ENCODE measurements at regions not wholly inside any gene's neighbourhood (a gene's known extent, or its start where the extent isn't known, plus 50 kb on each side); places are given as distances from the start of the nearest gene placed in this dataset.

DNA sequence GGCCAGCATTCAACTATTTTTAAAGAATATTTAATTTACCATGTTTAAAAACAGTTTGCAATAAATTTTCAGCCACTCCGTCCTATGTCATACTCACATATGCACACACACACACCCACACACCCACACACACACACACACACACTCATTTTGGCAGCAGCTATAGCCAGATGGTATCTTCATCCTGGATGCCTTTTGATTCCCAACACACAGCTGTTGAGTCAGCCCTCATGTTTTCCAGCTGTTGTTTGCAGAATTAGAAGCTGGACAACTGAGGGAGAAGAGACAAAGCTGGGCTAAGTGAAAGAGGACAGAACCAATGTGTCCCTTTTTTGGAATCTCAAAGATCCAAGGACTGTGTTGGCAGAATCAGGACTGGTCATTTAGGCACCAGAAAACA lies 80.0 kb upstream of the EGLN3 start:
- H3K36me3 ChIP-seq (ENCODE audit: insufficient read depth, low read length) = no peaks in the 10 kb centered on the region
- H3K27me3 ChIP-seq (ENCODE audit: control insufficient read depth in 1 of 2, insufficient read depth in 2 of 2, low read length in 2 of 2) = no peaks in the 10 kb centered on the region
- ATAC-seq (ENCODE audit: poor library complexity) = no peak
- no peak overlapping the region for H3K27ac Mint-ChIP-seq
- no peaks in the 10 kb centered on the region for H3K9me3 ChIP-seq (ENCODE audit: control insufficient read depth in 1 of 2, insufficient read depth in 1 of 2, low read length in 2 of 2)
- no peak for DNase-seq
- POLR2A ChIA-PET = no interaction called here
- no peak overlapping the region for H3K27ac ChIP-seq (ENCODE audit: low read depth in 1 of 2, low read length in 2 of 2)
- intact Hi-C loops (cut with DNase I, micrococcal nuclease) = no loop called here
- no peaks in the 10 kb centered on the region for H3K4me1 Mint-ChIP-seq (ENCODE audit: low read depth)
- H3K4me3 ChIP-seq (ENCODE audit: low read length) = no peak overlapping the region
- peaks cover 2% of the 10 kb centered on the region for H3K4me1 ChIP-seq (ENCODE audit: insufficient read depth, low read length)
- no peaks in the 10 kb centered on the region for H3K9me3 Mint-ChIP-seq
- no peaks in the 10 kb centered on the region for H3K27me3 Mint-ChIP-seq
- TF ChIP-seq CTCF (IDR thresholded peaks at IDR 0.05) = no peak
- H3K4me3 Mint-ChIP-seq = no peak overlapping the region
- CTCF ChIA-PET = no interaction called here
- no peaks in the 10 kb centered on the region for H3K36me3 Mint-ChIP-seq (ENCODE audit: low read depth)

DNA sequence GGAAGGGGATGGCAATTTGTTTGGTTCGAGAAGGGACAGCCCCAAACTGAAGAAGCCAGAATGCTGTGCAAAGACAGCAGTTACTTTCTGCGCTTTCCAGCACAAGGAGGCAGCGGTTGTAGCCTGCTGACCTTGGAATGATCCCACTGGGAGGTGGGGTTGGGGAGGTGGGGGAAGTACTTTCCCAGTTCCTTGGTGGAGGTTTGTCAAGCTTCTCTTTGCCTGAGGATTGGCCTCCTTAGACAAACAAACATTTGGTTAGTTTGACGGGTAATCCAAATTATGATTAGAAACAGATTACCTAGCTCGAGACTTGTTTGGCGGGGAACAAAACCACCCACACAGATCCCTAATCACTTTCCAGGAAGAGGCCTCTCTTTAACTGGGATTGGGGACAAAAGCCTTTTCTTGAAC lies 79.1 kb upstream of the EGLN3 start:
- Histone ChIP-seq H3K9me3 (ENCODE audit: control insufficient read depth in 1 of 2, insufficient read depth in 1 of 2, low read length in 2 of 2) (no peaks in the 10 kb centered on the region), H3K4me1 (ENCODE audit: insufficient read depth, low read length) (no peaks in the 10 kb centered on the region), H3K27me3 (ENCODE audit: control insufficient read depth in 1 of 2, insufficient read depth in 2 of 2, low read length in 2 of 2) (no peaks in the 10 kb centered on the region), H3K36me3 (ENCODE audit: insufficient read depth, low read length) (no peaks in the 10 kb centered on the region), H3K4me3 (ENCODE audit: low read length) (no peak overlapping the region), H3K27ac (ENCODE audit: low read depth in 1 of 2, low read length in 2 of 2) (no peak overlapping the region)
- Mint-ChIP-seq H3K4me3 (no peak overlapping the region), H3K27ac (no peak overlapping the region), H3K27me3 (no peaks in the 10 kb centered on the region), H3K9me3 (no peaks in the 10 kb centered on the region), H3K4me1 (ENCODE audit: low read depth) (no peaks in the 10 kb centered on the region), H3K36me3 (ENCODE audit: low read depth) (no peaks in the 10 kb centered on the region)
- intact Hi-C loops (cut with DNase I, micrococcal nuclease) = no loop called here
- no peak for TF ChIP-seq CTCF (IDR thresholded peaks at IDR 0.05)
- DNase-seq (no peak), ATAC-seq (ENCODE audit: poor library complexity) (no peak)
- CTCF ChIA-PET = no interaction called here
- POLR2A ChIA-PET = no interaction called here

DNA sequence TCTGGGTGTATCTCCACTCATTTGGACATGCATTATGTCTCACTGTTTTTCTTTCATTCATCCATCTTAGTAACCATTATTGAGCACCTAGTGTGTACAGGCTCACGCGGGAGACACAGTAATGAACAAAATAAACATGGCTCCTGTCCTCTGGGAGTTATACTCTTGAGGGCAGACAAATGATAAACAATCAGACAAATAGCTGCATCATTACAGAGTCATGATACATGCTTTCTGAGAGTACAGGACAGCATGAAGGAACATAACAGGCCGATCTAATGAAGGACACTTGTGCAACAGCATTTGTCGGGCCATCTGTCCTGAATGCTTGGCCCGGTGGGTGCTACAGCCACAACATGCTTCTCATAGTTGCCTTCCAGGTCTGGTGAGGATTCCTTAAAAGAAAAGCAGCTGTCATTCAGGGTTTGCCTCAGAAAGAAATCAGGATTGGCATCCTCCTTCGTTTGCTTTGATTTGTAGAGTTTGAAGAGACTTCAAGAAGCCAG lies 77.2 kb upstream of the EGLN3 start:
- Mint-ChIP-seq H3K4me1 (ENCODE audit: low read depth) (no peaks in the 10 kb centered on the region), H3K36me3 (ENCODE audit: low read depth) (no peaks in the 10 kb centered on the region), H3K9me3 (no peaks in the 10 kb centered on the region), H3K27me3 (no peaks in the 10 kb centered on the region), H3K27ac (no peak overlapping the region), H3K4me3 (no peak overlapping the region)
- no peaks in the 10 kb centered on the region for H3K9me3 ChIP-seq (ENCODE audit: control insufficient read depth in 1 of 2, insufficient read depth in 1 of 2, low read length in 2 of 2)
- H3K4me3 ChIP-seq (ENCODE audit: low read length) = no peak overlapping the region
- intact Hi-C loops (cut with DNase I, micrococcal nuclease) = no loop called here
- ChIA-PET CTCF (no interaction called here), POLR2A (no interaction called here)
- no peaks in the 10 kb centered on the region for H3K36me3 ChIP-seq (ENCODE audit: insufficient read depth, low read length)
- no peak for DNase-seq
- no peaks in the 10 kb centered on the region for H3K4me1 ChIP-seq (ENCODE audit: insufficient read depth, low read length)
- TF ChIP-seq CTCF (IDR thresholded peaks at IDR 0.05) = no peak
- no peak for ATAC-seq (ENCODE audit: poor library complexity)
- no peak overlapping the region for H3K27ac ChIP-seq (ENCODE audit: low read depth in 1 of 2, low read length in 2 of 2)
- no peaks in the 10 kb centered on the region for H3K27me3 ChIP-seq (ENCODE audit: control insufficient read depth in 1 of 2, insufficient read depth in 2 of 2, low read length in 2 of 2)
